ENCODE measurements at regions not wholly inside any gene's neighbourhood (a gene's known extent, or its start where the extent isn't known, plus 50 kb on each side); places are given as distances from the start of the nearest gene placed in this dataset.

- Mint-ChIP-seq H3K4me3 (no peak overlapping the region), H3K9me3 (no peaks in the 10 kb centered on the region), H3K36me3 (ENCODE audit: low read depth) (no peaks in the 10 kb centered on the region), H3K27me3 (ENCODE audit: low read depth) (peaks cover 3% of the 10 kb centered on the region), H3K27ac (no peak overlapping the region), H3K4me1 (no peaks in the 10 kb centered on the region)
- TF ChIP-seq, protein P1, sequence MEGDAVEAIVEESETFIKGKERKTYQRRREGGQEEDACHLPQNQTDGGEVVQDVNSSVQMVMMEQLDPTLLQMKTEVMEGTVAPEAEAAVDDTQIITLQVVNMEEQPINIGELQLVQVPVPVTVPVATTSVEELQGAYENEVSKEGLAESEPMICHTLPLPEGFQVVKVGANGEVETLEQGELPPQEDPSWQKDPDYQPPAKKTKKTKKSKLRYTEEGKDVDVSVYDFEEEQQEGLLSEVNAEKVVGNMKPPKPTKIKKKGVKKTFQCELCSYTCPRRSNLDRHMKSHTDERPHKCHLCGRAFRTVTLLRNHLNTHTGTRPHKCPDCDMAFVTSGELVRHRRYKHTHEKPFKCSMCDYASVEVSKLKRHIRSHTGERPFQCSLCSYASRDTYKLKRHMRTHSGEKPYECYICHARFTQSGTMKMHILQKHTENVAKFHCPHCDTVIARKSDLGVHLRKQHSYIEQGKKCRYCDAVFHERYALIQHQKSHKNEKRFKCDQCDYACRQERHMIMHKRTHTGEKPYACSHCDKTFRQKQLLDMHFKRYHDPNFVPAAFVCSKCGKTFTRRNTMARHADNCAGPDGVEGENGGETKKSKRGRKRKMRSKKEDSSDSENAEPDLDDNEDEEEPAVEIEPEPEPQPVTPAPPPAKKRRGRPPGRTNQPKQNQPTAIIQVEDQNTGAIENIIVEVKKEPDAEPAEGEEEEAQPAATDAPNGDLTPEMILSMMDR (IDR thresholded peaks at IDR 0.05; ENCODE audit: unreplicated experiment in 3 of 3): peak in 1 of 3 experiments; percentile 18
Observed at GRCh38 chr7:38070718-38071117, 107.3 kb upstream of the STARD3NL start.

- peaks cover 3% of the 10 kb centered on the region for H3K27me3 Mint-ChIP-seq (ENCODE audit: low read depth)
Observed at GRCh38 chr7:38086857-38087256, 91.2 kb upstream of the STARD3NL start.

GRCh38 chr7:38102507-38102906 is 75.5 kb upstream of the STARD3NL start:
- peak overlapping the region in 1 of 3 experiments; percentile 23 for H3K27ac Mint-ChIP-seq
- H3K4me3 Mint-ChIP-seq: no peak overlapping the region
- H3K36me3 Mint-ChIP-seq (ENCODE audit: low read depth): no peaks in the 10 kb centered on the region
- peaks cover 5% of the 10 kb centered on the region for H3K27me3 Mint-ChIP-seq (ENCODE audit: low read depth)
- TF ChIP-seq, protein P1 (IDR thresholded peaks at IDR 0.05; ENCODE audit: unreplicated experiment in 3 of 3): no peak
- peaks cover 16% of the 10 kb centered on the region for H3K9me3 Mint-ChIP-seq
- H3K4me1 Mint-ChIP-seq: peaks cover 6% of the 10 kb centered on the region

More at GRCh38 chr7:38086857-38087256, 91.2 kb upstream of the STARD3NL start:
- H3K4me1 Mint-ChIP-seq: no peaks in the 10 kb centered on the region
- no peak overlapping the region for H3K4me3 Mint-ChIP-seq
- TF ChIP-seq, protein P1 (IDR thresholded peaks at IDR 0.05; ENCODE audit: unreplicated experiment in 3 of 3): no peak
- H3K9me3 Mint-ChIP-seq: peaks cover 26% of the 10 kb centered on the region
- no peak overlapping the region for H3K27ac Mint-ChIP-seq
- H3K36me3 Mint-ChIP-seq (ENCODE audit: low read depth): no peaks in the 10 kb centered on the region

GRCh38 chr7:38105874-38106483 is 72.1 kb upstream of the STARD3NL start:
- Mint-ChIP-seq H3K36me3 (ENCODE audit: low read depth) (no peaks in the 10 kb centered on the region), H3K4me1 (peaks cover 6% of the 10 kb centered on the region), H3K27me3 (ENCODE audit: low read depth) (no peaks in the 10 kb centered on the region), H3K9me3 (no peaks in the 10 kb centered on the region), H3K4me3 (no peak overlapping the region), H3K27ac (no peak overlapping the region)
- TF ChIP-seq, protein P1 (IDR thresholded peaks at IDR 0.05; ENCODE audit: unreplicated experiment in 3 of 3): peak; percentile 60 to 71 (median 61)

GRCh38 chr7:38107486-38107893 is 70.6 kb upstream of the STARD3NL start:
- no peak overlapping the region for H3K27ac Mint-ChIP-seq
- no peaks in the 10 kb centered on the region for H3K36me3 Mint-ChIP-seq (ENCODE audit: low read depth)
- H3K9me3 Mint-ChIP-seq: no peaks in the 10 kb centered on the region
- H3K27me3 Mint-ChIP-seq (ENCODE audit: low read depth): no peaks in the 10 kb centered on the region
- peaks cover 6% of the 10 kb centered on the region for H3K4me1 Mint-ChIP-seq
- no peak overlapping the region for H3K4me3 Mint-ChIP-seq
- TF ChIP-seq, protein P1 (IDR thresholded peaks at IDR 0.05; ENCODE audit: unreplicated experiment in 3 of 3): peak; percentile 79 to 88 (median 80)

GRCh38 chr7:38112075-38112474 is 66.0 kb upstream of the STARD3NL start:
- Mint-ChIP-seq H3K36me3 (ENCODE audit: low read depth) (no peaks in the 10 kb centered on the region), H3K9me3 (peaks cover 3% of the 10 kb centered on the region), H3K27me3 (ENCODE audit: low read depth) (no peaks in the 10 kb centered on the region), H3K4me3 (no peak overlapping the region), H3K4me1 (no peaks in the 10 kb centered on the region), H3K27ac (no peak overlapping the region)
- TF ChIP-seq, protein P1 (IDR thresholded peaks at IDR 0.05; ENCODE audit: unreplicated experiment in 3 of 3): no peak

Data from nephron (organoid).